ENCODE measurements at regions not wholly inside any gene's neighbourhood (a gene's known extent, or its start where the extent isn't known, plus 50 kb on each side); places are given as distances from the start of the nearest gene placed in this dataset.

GRCh38 chr16:50967827-50968612 is 183.1 kb downstream of the SALL1 start:
- H3K4me3 ChIP-seq (ENCODE audit: low read depth, low read length), result no peak overlapping the region
- TF ChIP-seq, protein P1, sequence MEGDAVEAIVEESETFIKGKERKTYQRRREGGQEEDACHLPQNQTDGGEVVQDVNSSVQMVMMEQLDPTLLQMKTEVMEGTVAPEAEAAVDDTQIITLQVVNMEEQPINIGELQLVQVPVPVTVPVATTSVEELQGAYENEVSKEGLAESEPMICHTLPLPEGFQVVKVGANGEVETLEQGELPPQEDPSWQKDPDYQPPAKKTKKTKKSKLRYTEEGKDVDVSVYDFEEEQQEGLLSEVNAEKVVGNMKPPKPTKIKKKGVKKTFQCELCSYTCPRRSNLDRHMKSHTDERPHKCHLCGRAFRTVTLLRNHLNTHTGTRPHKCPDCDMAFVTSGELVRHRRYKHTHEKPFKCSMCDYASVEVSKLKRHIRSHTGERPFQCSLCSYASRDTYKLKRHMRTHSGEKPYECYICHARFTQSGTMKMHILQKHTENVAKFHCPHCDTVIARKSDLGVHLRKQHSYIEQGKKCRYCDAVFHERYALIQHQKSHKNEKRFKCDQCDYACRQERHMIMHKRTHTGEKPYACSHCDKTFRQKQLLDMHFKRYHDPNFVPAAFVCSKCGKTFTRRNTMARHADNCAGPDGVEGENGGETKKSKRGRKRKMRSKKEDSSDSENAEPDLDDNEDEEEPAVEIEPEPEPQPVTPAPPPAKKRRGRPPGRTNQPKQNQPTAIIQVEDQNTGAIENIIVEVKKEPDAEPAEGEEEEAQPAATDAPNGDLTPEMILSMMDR (IDR thresholded peaks at IDR 0.05; ENCODE audit: borderline replicate concordance, insufficient read depth, low read depth, low read length), result no peak

DNA sequence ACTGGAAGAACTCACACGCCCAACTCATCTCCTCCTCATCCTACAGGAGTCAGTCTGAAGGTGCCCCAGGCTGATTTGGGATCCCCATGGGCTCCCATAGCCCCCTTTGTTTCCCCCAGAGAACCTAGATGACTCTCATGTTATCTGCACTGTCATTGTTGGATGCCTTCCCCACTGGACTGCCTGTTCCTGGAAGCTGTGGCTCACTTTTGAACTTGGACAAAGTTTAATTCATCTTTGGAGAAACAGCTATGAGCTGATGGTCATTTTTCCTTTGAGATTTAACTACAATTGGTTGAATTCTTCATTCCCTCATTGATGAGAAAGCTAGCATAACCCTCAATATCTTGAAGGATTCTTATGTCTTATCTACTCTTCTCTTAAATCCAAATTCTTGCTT is 186.6 kb downstream of the SALL1 start:
- TF ChIP-seq, protein P1 (IDR thresholded peaks at IDR 0.05; ENCODE audit: borderline replicate concordance, insufficient read depth, low read depth, low read length), result no peak
- H3K4me3 ChIP-seq (ENCODE audit: low read depth, low read length), result no peak overlapping the region

GRCh38 chr16:50961952-50962351 is 189.1 kb downstream of the SALL1 start:
- H3K4me3 ChIP-seq (ENCODE audit: low read depth, low read length), result no peak overlapping the region
- TF ChIP-seq, protein P1 (IDR thresholded peaks at IDR 0.05; ENCODE audit: borderline replicate concordance, insufficient read depth, low read depth, low read length), result no peak

- TF ChIP-seq, protein P1 (IDR thresholded peaks at IDR 0.05; ENCODE audit: borderline replicate concordance, insufficient read depth, low read depth, low read length), result no peak
- no peak overlapping the region for H3K4me3 ChIP-seq (ENCODE audit: low read depth, low read length)
These were observed 190.4 kb downstream of the SALL1 start for GRCh38 chr16:50960517-50961202.

- TF ChIP-seq, protein P1 (IDR thresholded peaks at IDR 0.05; ENCODE audit: borderline replicate concordance, insufficient read depth, low read depth, low read length), result no peak
- no peak overlapping the region for H3K4me3 ChIP-seq (ENCODE audit: low read depth, low read length)
These were observed 194.0 kb downstream of the SALL1 start for GRCh38 chr16:50957056-50957455.

- TF ChIP-seq, protein P1 (IDR thresholded peaks at IDR 0.05; ENCODE audit: borderline replicate concordance, insufficient read depth, low read depth, low read length), result no peak
These were observed 194.4 kb downstream of the SALL1 start for GRCh38 chr16:50956637-50957036.

GRCh38 chr16:50955311-50955710 is 195.8 kb downstream of the SALL1 start:
- no peak overlapping the region for H3K4me3 ChIP-seq (ENCODE audit: low read depth, low read length)
- TF ChIP-seq, protein P1 (IDR thresholded peaks at IDR 0.05; ENCODE audit: borderline replicate concordance, insufficient read depth, low read depth, low read length), result no peak

More at GRCh38 chr16:50956637-50957036, 194.4 kb downstream of the SALL1 start:
- H3K4me3 ChIP-seq (ENCODE audit: low read depth, low read length), result no peak overlapping the region
